B cell (primary cell): ENCODE measurements at regions not wholly inside any gene's neighbourhood (a gene's known extent, or its start where the extent isn't known, plus 50 kb on each side); places are given as distances from the start of the nearest gene placed in this dataset.

Experiments used
- ATAC-seq: fragments of 200-7000 bp; cut with Tn5 transposase; one replicate; pipeline ENCODE4 v1.10.0; 2021; ENCODE audit warnings: low read depth, mild to moderate bottlenecking, moderate number of reproducible peaks, moderate library complexity
- CTCF ChIA-PET: fragments of 350-600 bp; sonication (Branson Sonifier 250); formaldehyde crosslinking; loops from one replicate; lab custom pipeline; 2021; ENCODE audit warnings: antibody characterized with exemption, inconsistent platforms; lab: Charles Lee
- POLR2A ChIA-PET: fragments of 350-600 bp; sonication (Branson Sonifier 250); formaldehyde crosslinking; loops from one replicate; lab custom pipeline; 2021; ENCODE audit warnings: antibody characterized with exemption; lab: Charles Lee
- DNase-seq: peaks from one replicate; pipeline ENCODE4 v3.0.0; 2013
- H2AFZ ChIP-seq: 2 replicates; pipeline ENCODE4 v1.6.1; 2012; ENCODE audit warnings: mild to moderate bottlenecking, low read depth, low read length; ENCODE audit not compliant: insufficient read depth, poor library complexity, severe bottlenecking
- H3K27ac ChIP-seq, 2 donors: 1 replicate in 1 of 2; 2 replicates in 1 of 2; pipeline ENCODE4 v1.5.1; 2012 to 2013; ENCODE audit warnings: low read length in 2 of 2, mild to moderate bottlenecking in 2 of 2, moderate library complexity in 1 of 2
- H3K27me3 ChIP-seq, 4 experiments: fragments of 200-600 bp in 1 of 4; sonication (generic) in 1 of 4; replicated peaks in 1 of 4; 1 replicate in 2 of 4; 2 replicates in 2 of 4; pipeline versions ENCODE4 v1.6.1 to v1.7.0; 2013 to 2016; ENCODE audit warnings: low read length in 3 of 4, mild to moderate bottlenecking in 2 of 4, mixed read lengths in 1 of 4, moderate library complexity in 1 of 4; ENCODE audit not compliant: insufficient read depth in 4 of 4, control insufficient read depth in 3 of 4; ENCODE audit errors: control extremely low read depth in 1 of 4
- H3K36me3 ChIP-seq, 2 experiments: replicated peaks in 1 of 2; 1 replicate in 1 of 2; 2 replicates in 1 of 2; pipeline versions ENCODE4 v1.6.1 to v1.7.1; 2013; ENCODE audit warnings: low read length in 1 of 2; ENCODE audit not compliant: insufficient read depth in 2 of 2, control insufficient read depth in 1 of 2; ENCODE audit errors: control extremely low read depth in 1 of 2, extremely low read depth in 1 of 2
- H3K4me1 ChIP-seq, 2 donors: fragments of 200-600 bp in 1 of 2; sonication (generic) in 1 of 2; 1 replicate in 1 of 2; 2 replicates in 1 of 2; pipeline versions ENCODE4 v1.5.1 to v1.6.1; 2013 to 2017; ENCODE audit warnings: low read length in 2 of 2; ENCODE audit not compliant: control insufficient read depth in 2 of 2, insufficient read depth in 2 of 2
- H3K4me2 ChIP-seq: replicated peaks from 2 replicates; pipeline ENCODE3; 2012; ENCODE audit warnings: mild to moderate bottlenecking, low read depth, low read length; ENCODE audit not compliant: poor library complexity, severe bottlenecking
- H3K4me3 ChIP-seq, 5 experiments: fragments of 200-600 bp in 1 of 5; sonication (generic) in 1 of 5; 1 replicate in 3 of 5; 2 replicates in 2 of 5; pipeline versions ENCODE4 v1.5.1 to v1.7.0; 2011 to 2016; ENCODE audit warnings: low read length in 4 of 5, mild to moderate bottlenecking in 4 of 5, low read depth in 2 of 5, control low read depth in 1 of 5, moderate library complexity in 1 of 5; ENCODE audit not compliant: insufficient read depth in 1 of 5; ENCODE audit errors: control extremely low read depth in 1 of 5, extremely low read depth in 1 of 5
- H3K79me2 ChIP-seq: fragments of 200-600 bp; sonication (generic); one replicate; pipeline ENCODE4 v1.6.0; 2016; ENCODE audit warnings: low read length; ENCODE audit not compliant: control insufficient read depth, insufficient read depth
- H3K9ac ChIP-seq: fragments of 200-600 bp; sonication (generic); 2 replicates; pipeline ENCODE4 v1.6.1; 2017; ENCODE audit warnings: mild to moderate bottlenecking, low read length, moderate library complexity
- H3K9me3 ChIP-seq, 3 donors: one replicate each; pipeline versions ENCODE4 v1.6.1 to v1.7.1; 2013; ENCODE audit warnings: low read length in 2 of 3; ENCODE audit not compliant: control insufficient read depth in 2 of 3, insufficient read depth in 1 of 3; ENCODE audit errors: control extremely low read depth in 1 of 3
- H4K20me1 ChIP-seq: 2 replicates; pipeline ENCODE4 v1.6.0; 2012; ENCODE audit warnings: mild to moderate bottlenecking, low read length; ENCODE audit not compliant: insufficient read depth, control insufficient read depth, poor library complexity, severe bottlenecking
- H3K27ac Mint-ChIP-seq: one replicate; pipeline ENCODE4 v1.8.0; 2021; ENCODE audit warnings: mixed read lengths
- H3K27me3 Mint-ChIP-seq: one replicate; pipeline ENCODE4 v1.8.0; 2021; ENCODE audit warnings: mixed read lengths
- H3K4me1 Mint-ChIP-seq: one replicate; pipeline ENCODE4 v1.8.0; 2021; ENCODE audit warnings: mixed read lengths
- H3K4me3 Mint-ChIP-seq: one replicate; pipeline ENCODE4 v1.8.0; 2021; ENCODE audit warnings: mixed read lengths
- H3K9me3 Mint-ChIP-seq: one replicate; pipeline ENCODE4 v1.8.0; 2022; ENCODE audit warnings: mixed read lengths; ENCODE audit not compliant: insufficient read depth
- EZH2 ChIP-seq: IDR thresholded peaks from 2 replicates; pipeline ENCODE4 v1.6.1; 2012; ENCODE audit warnings: borderline replicate concordance, low read depth, mild to moderate bottlenecking, moderate library complexity, low read length; ENCODE audit not compliant: insufficient read depth, poor library complexity, severe bottlenecking
- WGBS: methylation state at CpG from one replicate; pipeline ENCODE4 v1.1.5; 2013; ENCODE audit warnings: missing lambda C conversion rate; ENCODE audit not compliant: insufficient coverage; 5-methylcytosine and 5-hydroxymethylcytosine counted together
- intact Hi-C: fragments of 100-400 bp; cut with micrococcal nuclease; formaldehyde crosslinking; loops from one replicate; pipeline ENCODE4 v1.10.0; 2022
- TF ChIP-seq, protein P1 (sequence below): fragments of 200-600 bp; IDR thresholded peaks from one replicate; pipeline ENCODE4 v1.8.0; 2022; ENCODE audit warnings: antibody characterized with exemption, mild to moderate bottlenecking

DNA sequence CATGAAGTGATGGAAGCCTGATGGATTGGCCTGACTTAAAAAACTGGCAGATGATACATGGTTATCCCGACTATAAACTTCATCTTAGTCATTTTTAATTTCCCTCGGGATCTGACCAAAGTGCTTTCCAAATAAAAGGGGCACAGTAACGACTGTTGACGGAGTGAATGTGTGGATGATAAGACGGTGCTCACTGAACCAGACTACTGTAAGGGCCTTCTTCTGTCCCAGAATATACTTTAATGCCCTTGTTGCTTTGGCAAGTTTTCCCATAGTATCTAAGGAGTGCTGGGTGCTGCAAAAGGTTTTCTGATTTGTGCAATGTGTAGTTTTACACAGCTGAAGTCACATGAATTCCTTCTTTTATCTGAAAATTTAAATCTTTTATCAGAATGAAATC lies 373.5 kb downstream of the DSEL start:
- no peaks in the 10 kb centered on the region for H3K9me3 ChIP-seq
- H4K20me1 ChIP-seq, result no peaks in the 10 kb centered on the region
- Mint-ChIP-seq H3K4me3 (no peak overlapping the region), H3K27ac (no peak overlapping the region), H3K9me3 (no peaks in the 10 kb centered on the region), H3K4me1 (no peaks in the 10 kb centered on the region), H3K27me3 (no peaks in the 10 kb centered on the region)
- TF ChIP-seq EZH2, result no peak
- TF ChIP-seq, protein P1, sequence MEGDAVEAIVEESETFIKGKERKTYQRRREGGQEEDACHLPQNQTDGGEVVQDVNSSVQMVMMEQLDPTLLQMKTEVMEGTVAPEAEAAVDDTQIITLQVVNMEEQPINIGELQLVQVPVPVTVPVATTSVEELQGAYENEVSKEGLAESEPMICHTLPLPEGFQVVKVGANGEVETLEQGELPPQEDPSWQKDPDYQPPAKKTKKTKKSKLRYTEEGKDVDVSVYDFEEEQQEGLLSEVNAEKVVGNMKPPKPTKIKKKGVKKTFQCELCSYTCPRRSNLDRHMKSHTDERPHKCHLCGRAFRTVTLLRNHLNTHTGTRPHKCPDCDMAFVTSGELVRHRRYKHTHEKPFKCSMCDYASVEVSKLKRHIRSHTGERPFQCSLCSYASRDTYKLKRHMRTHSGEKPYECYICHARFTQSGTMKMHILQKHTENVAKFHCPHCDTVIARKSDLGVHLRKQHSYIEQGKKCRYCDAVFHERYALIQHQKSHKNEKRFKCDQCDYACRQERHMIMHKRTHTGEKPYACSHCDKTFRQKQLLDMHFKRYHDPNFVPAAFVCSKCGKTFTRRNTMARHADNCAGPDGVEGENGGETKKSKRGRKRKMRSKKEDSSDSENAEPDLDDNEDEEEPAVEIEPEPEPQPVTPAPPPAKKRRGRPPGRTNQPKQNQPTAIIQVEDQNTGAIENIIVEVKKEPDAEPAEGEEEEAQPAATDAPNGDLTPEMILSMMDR, result no peak
- no CpG with 5 or more reads among the region's 5 CpGs for WGBS
- no peak overlapping the region for H3K9ac ChIP-seq
- intact Hi-C loops, result no loop called here
- DNase-seq (no peak), ATAC-seq (no peak)
- no peak overlapping the region for H3K4me3 ChIP-seq
- ChIA-PET CTCF (no interaction called here), POLR2A (no interaction called here)
- no peak overlapping the region for H2AFZ ChIP-seq
- H3K4me2 ChIP-seq, result no peak overlapping the region
- no peaks in the 10 kb centered on the region for H3K79me2 ChIP-seq
- no peaks in the 10 kb centered on the region for H3K27me3 ChIP-seq
- H3K4me1 ChIP-seq, result no peaks in the 10 kb centered on the region
- H3K27ac ChIP-seq, result no peak overlapping the region
- no peaks in the 10 kb centered on the region for H3K36me3 ChIP-seq

GRCh38 chr18:67142604-67143003 lies 373.9 kb downstream of the DSEL start:
- H3K79me2 ChIP-seq, result no peaks in the 10 kb centered on the region
- Mint-ChIP-seq H3K27ac (no peak overlapping the region), H3K9me3 (no peaks in the 10 kb centered on the region), H3K4me1 (no peaks in the 10 kb centered on the region), H3K4me3 (no peak overlapping the region), H3K27me3 (no peaks in the 10 kb centered on the region)
- H3K4me2 ChIP-seq, result no peak overlapping the region
- DNase-seq (no peak), ATAC-seq (no peak)
- TF ChIP-seq, protein P1, result no peak
- TF ChIP-seq EZH2, result no peak
- no peak overlapping the region for H3K27ac ChIP-seq
- no peaks in the 10 kb centered on the region for H3K4me1 ChIP-seq
- no peaks in the 10 kb centered on the region for H4K20me1 ChIP-seq
- H3K36me3 ChIP-seq, result no peaks in the 10 kb centered on the region
- no peak overlapping the region for H3K9ac ChIP-seq
- no peak overlapping the region for H3K4me3 ChIP-seq
- no peaks in the 10 kb centered on the region for H3K27me3 ChIP-seq
- H3K9me3 ChIP-seq, result no peaks in the 10 kb centered on the region
- intact Hi-C loops, result no loop called here
- POLR2A ChIA-PET, result no interaction called here
- H2AFZ ChIP-seq, result no peak overlapping the region
- CTCF ChIA-PET, result no interaction called here
- 92% methylated on average over 5 of the region's 5 CpGs for whole genome bisulfite sequencing
